Body of pancreas (tissue), 4 donors: ENCODE measurements at regions not wholly inside any gene's neighbourhood (a gene's known extent, or its start where the extent isn't known, plus 50 kb on each side); places are given as distances from the start of the nearest gene placed in this dataset.

Experiments used
- ATAC-seq: fragments of 150-250 bp; one replicate; pipeline ENCODE4 v1.9.1; 2016
- DNase-seq, 4 donors: peaks; one replicate each; pipeline ENCODE4 v3.0.0-alpha.2; 2019
- H3K27ac ChIP-seq, 4 donors: fragments of 200-600 bp; sonication (generic); 1 replicate in 3 of 4; 2 replicates in 1 of 4; pipeline versions ENCODE4 v1.5.1 to v1.6.1; 2016 to 2019; ENCODE audit warnings: mild to moderate bottlenecking in 1 of 4, mixed read lengths in 1 of 4, moderate library complexity in 1 of 4
- H3K27me3 ChIP-seq, 2 donors: fragments of 200-600 bp; sonication (generic); one replicate each; pipeline ENCODE4 v1.6.0; 2016; ENCODE audit warnings: mild to moderate bottlenecking in 1 of 2
- H3K36me3 ChIP-seq, 2 donors: fragments of 200-600 bp; sonication (generic); replicated peaks in 1 of 2; 2 replicates each; pipeline ENCODE4 v1.5.1; 2016; ENCODE audit warnings: low read depth in 2 of 2; ENCODE audit not compliant: insufficient read depth in 1 of 2
- H3K4me1 ChIP-seq: fragments of 200-600 bp; sonication (generic); one replicate; pipeline ENCODE4 v1.6.0; 2016
- H3K4me3 ChIP-seq, 2 donors: fragments of 200-600 bp; sonication (generic); 1 replicate in 1 of 2; 2 replicates in 1 of 2; pipeline ENCODE4 v1.5.1; 2016 to 2019
- H3K9me3 ChIP-seq, 3 donors: fragments of 200-600 bp; sonication (generic); 1 replicate in 2 of 3; 2 replicates in 1 of 3; pipeline ENCODE4 v1.5.1; 2016
- POLR2A ChIP-seq, 3 donors: fragments of 450-650 bp; IDR thresholded peaks; one replicate each; pipeline ENCODE4 v1.6.1; 2016; ENCODE audit warnings: antibody characterized with exemption in 3 of 3, mild to moderate bottlenecking in 2 of 3
- WGBS, 2 donors: methylation state at CpG; one replicate each; pipeline ENCODE4 v1.1.5; 2017; 5-methylcytosine and 5-hydroxymethylcytosine counted together
- intact Hi-C: fragments of 100-400 bp; cut with DNase I; formaldehyde crosslinking; loops from one replicate; pipeline ENCODE4 v1.15.1; 2023
- TF ChIP-seq, protein P1 (sequence below), 7 experiments: fragments of 450-650 bp in 4 of 7; fragments of 200-600 bp in 3 of 7; sonication (generic) in 3 of 7; IDR thresholded peaks; one replicate each; pipeline ENCODE4 v1.5.1; 2016 to 2019; ENCODE audit warnings: antibody characterized with exemption in 7 of 7

DNA sequence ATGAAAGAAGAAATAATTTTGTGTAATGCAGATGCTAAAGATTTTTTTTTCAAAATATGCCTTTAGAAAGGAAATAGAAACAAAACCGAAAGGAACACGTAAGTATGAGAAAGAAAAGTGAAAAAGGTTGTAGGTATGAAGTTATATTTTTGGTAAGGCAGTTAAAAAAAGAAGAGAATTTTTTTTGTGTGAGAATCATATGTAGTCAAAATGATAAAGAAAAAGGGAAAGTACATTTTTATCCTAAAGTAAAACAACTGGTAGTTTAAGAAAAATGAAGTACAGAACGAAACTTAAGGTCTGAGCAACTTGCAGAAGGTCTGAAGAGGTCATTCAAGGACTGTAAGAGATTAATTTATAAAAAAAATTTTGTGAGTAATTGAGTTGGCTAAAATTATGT is 164.0 kb upstream of the TRAM1L1 start:
- DNase-seq = no peak
- Histone ChIP-seq H3K9me3 (no peaks in the 10 kb centered on the region), H3K27me3 (no peaks in the 10 kb centered on the region), H3K36me3 (no peaks in the 10 kb centered on the region), H3K4me3 (no peak overlapping the region), H3K27ac (no peak overlapping the region), H3K4me1 (no peaks in the 10 kb centered on the region)
- WGBS, 2 donors = 63 to 65% methylated on average over 3 of the region's 3 CpGs
- no peak for ATAC-seq
- TF ChIP-seq POLR2A (IDR thresholded peaks at IDR 0.05) = no peak
- TF ChIP-seq, protein P1, sequence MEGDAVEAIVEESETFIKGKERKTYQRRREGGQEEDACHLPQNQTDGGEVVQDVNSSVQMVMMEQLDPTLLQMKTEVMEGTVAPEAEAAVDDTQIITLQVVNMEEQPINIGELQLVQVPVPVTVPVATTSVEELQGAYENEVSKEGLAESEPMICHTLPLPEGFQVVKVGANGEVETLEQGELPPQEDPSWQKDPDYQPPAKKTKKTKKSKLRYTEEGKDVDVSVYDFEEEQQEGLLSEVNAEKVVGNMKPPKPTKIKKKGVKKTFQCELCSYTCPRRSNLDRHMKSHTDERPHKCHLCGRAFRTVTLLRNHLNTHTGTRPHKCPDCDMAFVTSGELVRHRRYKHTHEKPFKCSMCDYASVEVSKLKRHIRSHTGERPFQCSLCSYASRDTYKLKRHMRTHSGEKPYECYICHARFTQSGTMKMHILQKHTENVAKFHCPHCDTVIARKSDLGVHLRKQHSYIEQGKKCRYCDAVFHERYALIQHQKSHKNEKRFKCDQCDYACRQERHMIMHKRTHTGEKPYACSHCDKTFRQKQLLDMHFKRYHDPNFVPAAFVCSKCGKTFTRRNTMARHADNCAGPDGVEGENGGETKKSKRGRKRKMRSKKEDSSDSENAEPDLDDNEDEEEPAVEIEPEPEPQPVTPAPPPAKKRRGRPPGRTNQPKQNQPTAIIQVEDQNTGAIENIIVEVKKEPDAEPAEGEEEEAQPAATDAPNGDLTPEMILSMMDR (IDR thresholded peaks at IDR 0.05) = no peak
- intact Hi-C loops = no loop called here

DNA sequence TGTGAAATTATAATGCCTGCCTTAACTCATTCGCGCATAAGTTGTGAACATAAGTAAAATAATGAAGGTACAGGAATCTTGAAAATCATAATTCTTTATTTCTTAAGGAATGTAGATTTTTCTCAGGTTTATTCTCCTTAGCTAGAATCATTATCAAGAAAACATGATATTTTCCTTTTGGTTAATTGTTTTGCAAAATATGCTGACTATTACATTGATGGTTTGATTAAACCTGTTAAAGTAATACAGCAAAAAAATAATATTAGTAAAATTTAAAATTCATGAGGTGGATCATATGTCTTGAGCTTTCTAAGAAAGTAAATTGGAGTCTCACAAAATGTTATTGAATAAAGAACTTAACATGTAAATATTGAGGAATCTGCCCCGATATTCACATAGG is 178.7 kb upstream of the TRAM1L1 start:
- Histone ChIP-seq H3K9me3 (no peaks in the 10 kb centered on the region), H3K4me1 (no peaks in the 10 kb centered on the region), H3K4me3 (no peak overlapping the region), H3K27ac (no peak overlapping the region), H3K36me3 (no peaks in the 10 kb centered on the region), H3K27me3 (no peaks in the 10 kb centered on the region)
- whole genome bisulfite sequencing, 2 donors = 89 to 93% methylated on average over 3 of the region's 3 CpGs
- no peak for DNase-seq
- intact Hi-C loops = no loop called here
- ATAC-seq = no peak
- TF ChIP-seq, protein P1 (IDR thresholded peaks at IDR 0.05) = no peak
- TF ChIP-seq POLR2A (IDR thresholded peaks at IDR 0.05) = no peak

DNA sequence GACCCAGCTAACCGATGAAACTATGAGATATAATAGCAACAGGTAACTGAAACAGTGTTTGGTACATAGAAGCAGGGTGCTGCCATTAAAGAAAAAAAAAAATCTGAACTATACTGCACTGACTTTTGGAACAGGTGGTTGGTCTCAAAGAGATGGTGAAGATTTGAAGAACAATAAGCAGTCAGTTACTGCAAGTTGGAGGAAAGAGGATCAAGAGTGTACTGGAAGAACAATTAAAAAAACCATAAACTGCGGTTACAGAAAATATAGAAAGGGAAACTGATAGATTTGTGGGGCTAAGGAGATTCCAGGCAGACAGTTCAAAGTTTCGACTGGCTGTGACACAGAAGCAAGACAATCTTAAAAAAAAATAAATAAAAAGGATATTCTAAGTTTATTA is 181.9 kb upstream of the TRAM1L1 start:
- DNase-seq (no peak), ATAC-seq (no peak)
- intact Hi-C loops = no loop called here
- H3K9me3 ChIP-seq = no peaks in the 10 kb centered on the region
- no peak overlapping the region for H3K4me3 ChIP-seq
- no peak overlapping the region for H3K27ac ChIP-seq
- WGBS, 2 donors = 62 to 70% methylated on average over 3 of the region's 3 CpGs
- no peaks in the 10 kb centered on the region for H3K27me3 ChIP-seq
- H3K36me3 ChIP-seq = no peaks in the 10 kb centered on the region
- TF ChIP-seq, protein P1 (IDR thresholded peaks at IDR 0.05) = no peak
- TF ChIP-seq POLR2A (IDR thresholded peaks at IDR 0.05) = no peak
- no peaks in the 10 kb centered on the region for H3K4me1 ChIP-seq

GRCh38 chr4:117284736-117285135 is 199.4 kb upstream of the TRAM1L1 start:
- Histone ChIP-seq H3K27me3 (no peaks in the 10 kb centered on the region), H3K36me3 (no peaks in the 10 kb centered on the region), H3K4me3 (no peak overlapping the region), H3K9me3 (no peaks in the 10 kb centered on the region), H3K4me1 (no peaks in the 10 kb centered on the region), H3K27ac (no peak overlapping the region)
- DNase-seq (no peak), ATAC-seq (no peak)
- intact Hi-C loops = no loop called here
- TF ChIP-seq, protein P1 (IDR thresholded peaks at IDR 0.05) = no peak
- no peak for TF ChIP-seq POLR2A (IDR thresholded peaks at IDR 0.05)

DNA sequence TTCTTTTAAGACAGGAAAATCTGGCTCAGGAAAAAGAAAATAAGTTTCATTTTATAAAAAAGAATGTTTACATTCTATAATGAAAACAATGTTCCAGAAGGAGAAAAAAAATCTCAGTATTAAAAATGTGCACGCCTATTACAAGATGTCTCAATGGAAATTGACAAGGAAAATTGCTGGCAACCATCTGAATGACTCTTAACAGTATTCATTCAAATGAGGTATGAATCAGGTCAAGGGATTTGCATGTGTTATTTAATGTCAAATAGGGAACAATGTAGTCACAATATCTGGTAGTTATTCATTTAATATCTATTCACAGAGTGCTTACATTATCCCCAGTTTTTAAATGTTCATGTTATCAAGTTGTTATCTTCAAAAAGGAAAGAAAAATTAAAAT is 208.4 kb upstream of the TRAM1L1 start:
- no peak overlapping the region for H3K27ac ChIP-seq
- intact Hi-C loops = no loop called here
- TF ChIP-seq POLR2A (IDR thresholded peaks at IDR 0.05) = no peak
- TF ChIP-seq, protein P1 (IDR thresholded peaks at IDR 0.05) = no peak

More for the DNA sequence above, 208.4 kb upstream of the TRAM1L1 start:
- Histone ChIP-seq H3K4me1 (no peaks in the 10 kb centered on the region), H3K4me3 (no peak overlapping the region), H3K9me3 (no peaks in the 10 kb centered on the region), H3K36me3 (no peaks in the 10 kb centered on the region), H3K27me3 (no peaks in the 10 kb centered on the region)
- DNase-seq (no peak), ATAC-seq (no peak)
- 71 to 76% methylated on average over 1 of the region's 1 CpG for WGBS, 2 donors
